Activated CD4-positive, alpha-beta T cell treated with anti-CD3 and anti-CD28 coated beads, Interleukin-2, Interleukin-6, amounts not matched to agents 100 ng/mL and 50 ng/mL, durations not matched to agents 16 hours and 8 hours (primary cell): ENCODE measurements at regions not wholly inside any gene's neighbourhood (a gene's known extent, or its start where the extent isn't known, plus 50 kb on each side); places are given as distances from the start of the nearest gene placed in this dataset.

Experiments
- DNase-seq: peaks from one replicate; pipeline ENCODE4 v3.0.0-alpha.2; 2020

DNA sequence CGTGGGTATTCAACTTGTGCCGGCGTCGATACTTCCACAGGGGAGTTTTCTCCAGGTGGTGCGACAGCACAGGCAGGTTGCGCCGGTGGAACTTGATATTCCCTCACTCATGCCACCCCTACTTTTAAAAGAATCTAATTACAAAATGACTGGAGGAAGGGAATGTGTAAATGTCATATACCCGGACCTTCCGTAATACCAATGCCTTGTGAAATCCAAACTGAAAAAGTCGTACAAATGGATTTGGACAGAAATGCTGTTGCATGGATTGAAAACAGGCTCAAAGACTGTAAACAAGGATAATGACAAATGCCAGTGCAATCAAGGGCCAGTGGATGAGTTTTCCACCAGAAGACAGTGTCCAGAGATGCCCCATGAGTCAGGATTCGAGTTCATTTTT lies 235.3 kb upstream of the USP25 start:
- no peak for DNase-seq

DNA sequence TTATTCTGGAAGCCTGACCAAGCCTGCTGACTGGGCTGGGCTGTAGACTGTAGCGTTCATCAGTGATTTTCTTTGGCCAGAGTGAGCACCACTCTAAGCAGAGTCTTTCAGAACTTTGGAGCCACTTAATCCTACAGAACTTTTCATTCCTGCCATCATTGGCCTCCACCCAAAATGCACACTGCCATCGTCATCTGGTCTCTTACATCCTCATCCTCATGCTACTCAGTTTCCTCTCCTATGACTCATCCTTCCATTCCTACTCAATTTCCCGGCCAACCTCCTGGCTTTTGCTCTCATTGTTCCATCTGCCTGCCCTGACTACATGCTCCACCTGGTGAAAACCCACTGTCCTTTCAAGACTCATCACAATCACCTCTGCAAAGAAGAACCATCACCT lies 233.8 kb upstream of the USP25 start:
- no peak for DNase-seq

DNA sequence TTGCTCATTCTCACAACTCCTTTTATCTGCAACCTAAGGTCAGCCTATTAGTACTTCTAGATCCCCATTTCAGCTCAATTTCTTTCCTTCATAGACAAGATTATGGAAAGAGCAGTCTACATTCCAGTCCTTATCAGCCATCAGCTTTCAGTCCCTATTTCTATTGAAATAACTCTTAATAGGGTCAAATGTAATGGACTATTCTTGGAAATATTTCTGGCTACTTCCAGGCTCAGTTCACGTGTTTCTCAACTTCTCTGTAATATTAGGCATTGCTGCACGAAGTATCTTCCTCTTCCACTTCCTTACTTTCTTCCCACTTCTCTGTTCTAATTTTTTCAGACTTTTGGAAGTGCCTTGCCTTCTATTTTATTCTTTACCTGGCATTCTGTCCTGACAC lies 232.9 kb upstream of the USP25 start:
- DNase-seq, result no peak

DNA sequence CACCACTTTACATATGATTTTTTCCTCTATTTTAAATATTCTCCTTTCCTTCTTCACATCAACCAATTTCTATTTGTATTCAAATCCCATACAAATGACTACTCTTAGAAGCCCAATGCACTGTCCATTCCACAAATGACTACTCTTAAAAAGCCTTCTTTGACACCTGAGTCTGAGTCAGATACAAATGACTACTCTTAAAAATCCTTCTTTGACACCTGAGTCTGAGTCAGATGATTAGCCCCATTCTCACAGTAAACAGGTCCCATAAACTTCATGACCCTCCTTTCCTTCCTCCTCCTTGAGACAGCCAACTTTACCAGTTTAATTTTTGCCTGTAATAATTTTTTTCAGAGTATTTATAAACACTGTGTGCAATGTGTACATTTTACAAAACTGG lies 231.3 kb upstream of the USP25 start:
- no peak for DNase-seq

GRCh38 chr21:15506086-15506485 lies 223.7 kb upstream of the USP25 start:
- no peak for DNase-seq

DNA sequence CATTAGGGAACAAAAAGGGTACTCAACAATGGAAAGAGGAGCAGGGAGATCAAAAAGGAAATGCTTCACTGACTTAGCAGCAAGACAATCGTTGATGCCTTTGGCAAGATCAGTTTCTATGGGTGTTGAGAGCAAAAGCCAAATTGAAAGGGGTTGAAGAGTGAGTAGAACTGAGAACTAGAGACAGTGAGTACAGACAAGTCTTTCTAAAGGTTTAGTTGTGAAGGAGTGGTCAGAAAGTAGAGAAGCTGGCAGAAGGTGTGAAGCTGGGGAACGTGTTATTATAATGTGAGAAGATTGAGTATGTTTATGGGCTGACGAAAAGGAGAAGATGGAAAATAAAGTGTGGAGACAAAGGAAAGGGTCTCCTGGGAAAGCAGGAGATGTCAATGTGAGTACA lies 221.2 kb upstream of the USP25 start:
- no peak for DNase-seq

GRCh38 chr21:15514073-15514946 lies 215.5 kb upstream of the USP25 start:
- DNase-seq, result peak; percentile 51

DNA sequence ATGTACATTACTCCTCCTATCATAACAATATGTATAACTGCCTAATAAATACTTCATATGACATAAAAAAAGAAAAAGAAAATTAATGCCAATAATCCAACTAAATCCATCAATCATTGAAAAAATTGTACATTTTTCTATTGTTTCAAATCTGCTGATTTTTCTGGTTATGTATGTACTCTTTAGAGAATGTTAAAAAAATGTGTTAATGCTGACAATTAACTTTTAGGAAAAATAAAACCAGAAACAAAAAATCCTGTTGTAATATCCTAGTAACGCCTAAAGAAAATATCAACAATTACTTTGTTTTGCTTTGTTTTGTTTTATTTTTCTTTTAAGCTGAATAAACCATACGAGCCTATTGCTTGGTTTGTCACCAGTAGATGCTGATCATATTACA lies 213.9 kb upstream of the USP25 start:
- no peak for DNase-seq

DNA sequence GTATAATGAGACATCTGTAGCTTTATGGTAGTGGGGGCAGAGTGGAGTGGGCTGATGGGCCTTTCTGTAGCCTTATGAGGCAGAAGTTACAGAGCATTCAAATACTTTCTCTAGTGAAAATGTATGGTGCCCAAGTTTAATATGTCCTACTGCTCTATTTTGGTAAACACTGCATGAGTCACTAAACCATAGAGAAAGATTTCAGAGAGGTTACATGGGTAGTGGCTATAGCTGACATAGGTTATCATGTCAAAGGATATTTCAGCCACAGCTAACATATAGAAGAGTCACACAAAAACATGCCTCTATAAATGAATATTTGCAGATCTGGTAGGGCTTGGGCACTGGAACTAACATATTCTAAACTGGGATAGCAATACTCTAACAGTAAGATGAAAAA lies 212.4 kb upstream of the USP25 start:
- no peak for DNase-seq

GRCh38 chr21:15520811-15521643 lies 208.8 kb upstream of the USP25 start:
- no peak for DNase-seq

GRCh38 chr21:15521644-15522001 lies 208.2 kb upstream of the USP25 start:
- no peak for DNase-seq

GRCh38 chr21:15522148-15522547 lies 207.6 kb upstream of the USP25 start:
- DNase-seq, result no peak

- DNase-seq, result no peak
Measured at GRCh38 chr21:15524855-15525254, 204.9 kb upstream of the USP25 start.

DNA sequence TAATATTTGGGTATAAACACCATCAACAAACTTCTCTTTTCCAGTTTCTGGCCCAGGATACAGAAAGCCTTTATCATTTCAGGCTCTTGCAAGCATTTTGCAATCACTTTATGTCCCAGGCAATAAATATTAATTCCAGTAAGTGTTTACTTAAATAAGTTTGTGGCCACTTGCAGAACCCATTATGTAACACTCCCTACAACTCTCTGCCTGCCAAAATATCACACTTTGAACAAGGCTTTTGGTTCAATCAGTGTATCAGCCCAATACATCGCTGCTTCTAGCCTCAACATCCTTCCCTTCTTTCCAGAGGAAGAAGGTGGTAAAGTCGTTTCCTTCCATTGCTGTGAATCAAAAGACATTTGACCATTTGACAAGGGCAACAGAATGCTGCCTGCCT lies 203.0 kb upstream of the USP25 start:
- DNase-seq, result no peak

DNA sequence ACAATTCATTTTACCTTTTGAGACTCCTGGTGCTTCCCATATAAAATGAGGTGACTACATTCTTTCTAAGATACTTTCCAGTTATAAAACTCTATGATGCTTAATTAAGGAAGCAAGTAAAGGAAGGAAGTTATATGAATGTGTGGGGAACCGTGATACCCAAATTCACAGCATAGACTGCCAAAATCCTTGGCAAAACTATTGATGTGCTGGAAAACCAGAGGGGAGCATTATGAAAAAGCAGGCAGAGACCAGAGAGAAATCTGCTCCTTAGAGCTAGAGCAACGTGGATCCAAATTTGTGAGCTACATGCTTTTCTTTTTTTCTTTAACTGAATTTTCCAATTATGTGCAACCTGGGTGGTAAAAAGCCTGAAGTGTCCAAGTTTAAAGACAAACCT lies 201.4 kb upstream of the USP25 start:
- no peak for DNase-seq

- no peak for DNase-seq
Measured at GRCh38 chr21:15531986-15532385, 197.8 kb upstream of the USP25 start.

DNA sequence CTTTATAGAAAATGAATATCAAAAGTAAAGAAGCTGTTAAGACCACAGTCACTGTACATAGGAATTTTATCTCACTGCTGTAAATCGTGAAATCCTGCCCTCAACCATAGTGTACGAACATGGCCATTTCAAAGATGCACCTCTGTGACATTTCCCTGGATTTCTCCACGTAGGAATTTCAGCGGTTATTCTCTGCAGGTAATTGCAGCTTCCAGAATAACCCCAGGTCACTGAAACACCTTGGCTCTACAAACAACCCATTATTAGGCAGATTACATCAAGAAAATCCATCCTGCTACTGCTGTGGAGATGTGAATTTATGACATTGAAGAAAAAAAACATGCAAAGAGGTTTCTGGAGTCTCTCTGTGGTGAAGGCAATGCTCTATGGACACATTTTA lies 196.2 kb upstream of the USP25 start:
- DNase-seq, result no peak

- DNase-seq, result no peak
Measured at GRCh38 chr21:15534450-15534886, 195.3 kb upstream of the USP25 start.

DNA sequence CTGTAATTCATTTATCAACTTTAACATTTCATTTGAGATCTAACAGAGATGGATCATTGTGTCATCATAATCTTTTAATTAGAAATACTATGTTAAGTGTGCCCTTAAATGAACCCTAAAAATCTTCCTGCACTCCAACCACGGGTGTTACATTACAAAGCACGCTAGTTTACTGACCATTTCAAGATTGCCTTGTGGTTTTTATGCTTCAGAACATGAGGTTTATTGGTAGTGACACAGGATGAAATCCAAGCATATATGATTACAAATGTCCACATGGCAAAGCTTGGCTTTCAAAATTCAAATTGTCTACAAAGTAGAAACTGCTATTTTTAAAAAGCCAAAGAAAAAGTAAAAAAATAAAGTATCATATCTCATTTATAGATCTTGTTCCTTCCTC lies 190.4 kb upstream of the USP25 start:
- DNase-seq, result no peak

DNA sequence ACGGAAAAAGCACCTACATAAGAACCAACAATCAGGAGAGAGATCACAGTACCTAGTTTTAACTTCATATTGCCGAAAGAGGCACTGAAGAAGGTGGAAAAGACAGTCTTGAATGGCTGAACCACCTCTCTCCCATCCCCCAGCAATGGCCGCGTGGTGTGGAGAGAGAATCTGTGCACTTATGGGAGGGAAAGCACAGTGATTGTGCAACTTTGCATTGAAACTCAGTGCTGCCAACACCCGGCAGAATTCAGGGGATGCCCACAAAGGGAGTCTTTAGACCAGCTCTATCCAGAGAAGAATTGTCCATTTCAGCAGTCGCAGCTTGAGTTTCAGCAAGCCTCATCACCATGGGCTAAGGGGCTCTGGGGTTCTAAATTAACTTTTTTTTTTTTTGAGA lies 186.3 kb upstream of the USP25 start:
- DNase-seq, result no peak

DNA sequence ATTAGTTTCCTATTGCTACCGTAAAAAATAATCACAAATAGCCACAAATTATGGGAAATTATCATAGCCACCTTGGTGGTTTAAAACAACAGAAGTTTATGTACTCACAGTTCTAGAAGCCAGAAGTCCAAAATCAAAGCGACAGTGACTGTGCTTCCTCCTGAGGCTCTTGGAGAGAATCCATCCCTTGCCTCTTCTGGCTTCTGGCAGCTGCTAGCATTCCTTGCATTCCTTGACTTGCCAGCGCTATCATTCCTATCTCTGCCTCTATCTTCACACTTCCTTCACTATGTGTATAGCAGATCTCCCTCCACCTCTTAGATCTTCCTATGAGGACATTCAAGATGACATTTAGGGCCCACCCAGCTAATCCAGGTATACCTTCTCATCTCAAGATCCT lies 180.1 kb upstream of the USP25 start:
- DNase-seq, result no peak

- no peak for DNase-seq
Measured at GRCh38 chr21:15552914-15553494, 176.8 kb upstream of the USP25 start.

GRCh38 chr21:15557925-15558324 lies 171.9 kb upstream of the USP25 start:
- DNase-seq, result no peak

DNA sequence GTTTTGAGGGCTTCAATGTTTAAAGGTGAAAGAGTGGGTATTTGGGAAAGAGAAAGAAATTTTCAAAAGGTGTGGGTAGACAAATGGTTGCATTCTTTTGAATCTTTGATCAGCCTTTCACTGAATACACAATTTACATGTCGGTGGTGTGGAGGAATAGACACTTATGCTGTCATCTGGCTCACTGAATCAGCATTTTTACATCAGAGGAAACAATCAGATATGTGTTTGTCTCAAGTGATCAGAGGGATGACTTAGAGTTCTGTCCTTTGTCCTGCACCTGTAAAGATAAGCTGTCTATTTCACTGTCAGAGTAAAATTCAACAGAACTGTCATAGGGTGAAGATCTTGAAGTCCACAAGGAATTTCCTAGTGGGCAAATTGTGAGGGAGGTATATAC lies 170.9 kb upstream of the USP25 start:
- no peak for DNase-seq
